ENCODE measurements at regions not wholly inside any gene's neighbourhood (a gene's known extent, or its start where the extent isn't known, plus 50 kb on each side); places are given as distances from the start of the nearest gene placed in this dataset.

DNA sequence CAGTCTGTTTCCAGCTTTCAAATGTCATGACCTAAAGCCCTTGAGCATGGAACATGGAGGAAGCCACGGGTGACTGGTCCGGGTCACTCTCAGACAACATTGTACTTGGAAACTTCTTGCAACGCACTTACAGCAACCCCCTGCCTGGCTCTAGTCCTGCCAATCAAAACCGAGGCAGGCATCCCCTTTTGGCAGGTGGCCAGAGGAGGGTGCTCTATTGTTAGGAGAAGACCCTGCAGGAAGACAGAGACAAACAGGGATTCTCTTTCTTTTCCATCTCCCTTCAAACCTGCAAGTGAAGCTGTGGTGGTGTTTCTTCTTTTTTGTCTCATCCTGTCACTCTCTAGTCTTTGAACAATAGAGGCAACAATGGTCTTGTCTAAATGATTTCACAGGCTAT, 667.2 kb downstream of the ZEB2 start:
- CTCF ChIA-PET: no interaction called here
- DNase-seq (ENCODE audit: low read depth, low spot score): no peak
- H3K4me3 ChIP-seq (ENCODE audit: low read depth, low read length): no peak overlapping the region
- H3K9me3 ChIP-seq (ENCODE audit: control insufficient read depth, insufficient read depth, low read length): no peaks in the 10 kb centered on the region
- H3K27ac ChIP-seq (ENCODE audit: low read depth, low read length): no peak overlapping the region
- POLR2A ChIA-PET: no interaction called here
- TF ChIP-seq CTCF (IDR thresholded peaks at IDR 0.05; ENCODE audit: low read depth, low read length): no peak
- H3K27me3 ChIP-seq (ENCODE audit: control insufficient read depth, insufficient read depth, low read length): no peaks in the 10 kb centered on the region

- H3K27me3 ChIP-seq (ENCODE audit: control insufficient read depth, insufficient read depth, low read length): no peaks in the 10 kb centered on the region
- no peak for DNase-seq (ENCODE audit: low read depth, low spot score)
- CTCF ChIA-PET: no interaction called here
- no peaks in the 10 kb centered on the region for H3K9me3 ChIP-seq (ENCODE audit: control insufficient read depth, insufficient read depth, low read length)
- POLR2A ChIA-PET: no interaction called here
- TF ChIP-seq CTCF (IDR thresholded peaks at IDR 0.05; ENCODE audit: low read depth, low read length): no peak
- H3K27ac ChIP-seq (ENCODE audit: low read depth, low read length): no peak overlapping the region
- H3K4me3 ChIP-seq (ENCODE audit: low read depth, low read length): no peak overlapping the region
Observed at GRCh38 chr2:143850084-143850483, 669.8 kb downstream of the ZEB2 start.

- Histone ChIP-seq H3K27me3 (ENCODE audit: control insufficient read depth, insufficient read depth, low read length) (no peaks in the 10 kb centered on the region), H3K4me3 (ENCODE audit: low read depth, low read length) (no peak overlapping the region), H3K27ac (ENCODE audit: low read depth, low read length) (no peak overlapping the region), H3K9me3 (ENCODE audit: control insufficient read depth, insufficient read depth, low read length) (no peaks in the 10 kb centered on the region)
- TF ChIP-seq CTCF (IDR thresholded peaks at IDR 0.05; ENCODE audit: low read depth, low read length): no peak
- no peak for DNase-seq (ENCODE audit: low read depth, low spot score)
- ChIA-PET CTCF (interaction anchor here (0.6 kb wide), 1 partner anchor 849 kb away, joined by 3 read pairs; no protein-coding TSS in a partner anchor), POLR2A (no interaction called here)
Observed at GRCh38 chr2:143847257-143847656, 672.7 kb downstream of the ZEB2 start.

- Histone ChIP-seq H3K4me3 (ENCODE audit: low read depth, low read length) (no peak overlapping the region), H3K27ac (ENCODE audit: low read depth, low read length) (no peak overlapping the region), H3K27me3 (ENCODE audit: control insufficient read depth, insufficient read depth, low read length) (no peaks in the 10 kb centered on the region), H3K9me3 (ENCODE audit: control insufficient read depth, insufficient read depth, low read length) (no peaks in the 10 kb centered on the region)
- no peak for DNase-seq (ENCODE audit: low read depth, low spot score)
- no peak for TF ChIP-seq CTCF (IDR thresholded peaks at IDR 0.05; ENCODE audit: low read depth, low read length)
- CTCF ChIA-PET: interaction anchor here (0.6 kb wide), 1 partner anchor 26 kb away, joined by 3 read pairs; no protein-coding TSS in a partner anchor
- POLR2A ChIA-PET: no interaction called here
Observed at GRCh38 chr2:143844986-143845385, 674.9 kb downstream of the ZEB2 start.

DNA sequence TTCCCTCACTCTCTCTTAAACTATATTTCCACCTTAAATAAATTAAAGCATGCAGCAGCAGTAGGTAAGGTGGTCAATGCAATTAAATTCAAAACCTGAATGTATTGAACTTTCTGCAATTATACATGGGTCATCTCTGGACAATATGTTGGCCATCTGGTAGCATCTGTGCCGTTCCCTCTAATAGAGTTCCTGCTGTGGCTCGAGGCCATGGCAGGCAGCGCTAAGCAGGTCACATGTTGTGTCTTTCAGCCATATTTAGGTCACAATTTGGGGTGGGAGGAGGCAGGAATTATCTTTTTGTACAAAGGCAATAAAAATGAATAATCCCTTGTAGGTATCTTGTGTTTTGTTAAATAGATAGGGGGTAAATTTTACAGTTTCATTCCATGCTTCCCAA, 676.2 kb downstream of the ZEB2 start:
- Histone ChIP-seq H3K9me3 (ENCODE audit: control insufficient read depth, insufficient read depth, low read length) (no peaks in the 10 kb centered on the region), H3K27me3 (ENCODE audit: control insufficient read depth, insufficient read depth, low read length) (no peaks in the 10 kb centered on the region), H3K4me3 (ENCODE audit: low read depth, low read length) (no peak overlapping the region), H3K27ac (ENCODE audit: low read depth, low read length) (no peak overlapping the region)
- DNase-seq (ENCODE audit: low read depth, low spot score): no peak
- ChIA-PET CTCF (no interaction called here), POLR2A (no interaction called here)
- no peak for TF ChIP-seq CTCF (IDR thresholded peaks at IDR 0.05; ENCODE audit: low read depth, low read length)
